IPS-NIHi11 (cell line): ENCODE measurements at regions not wholly inside any gene's neighbourhood (a gene's known extent, or its start where the extent isn't known, plus 50 kb on each side); places are given as distances from the start of the nearest gene placed in this dataset.
"Not testable (repeated sequence)": the region's sequence is repeated elsewhere in the genome, so short reads cannot be mapped to it uniquely, and the experiment has no call there.

Experiments used
- DNase-seq: peaks from one replicate; pipeline ENCODE4 v3.0.0; 2012; ENCODE audit warnings: mixed read lengths, low spot score

DNA sequence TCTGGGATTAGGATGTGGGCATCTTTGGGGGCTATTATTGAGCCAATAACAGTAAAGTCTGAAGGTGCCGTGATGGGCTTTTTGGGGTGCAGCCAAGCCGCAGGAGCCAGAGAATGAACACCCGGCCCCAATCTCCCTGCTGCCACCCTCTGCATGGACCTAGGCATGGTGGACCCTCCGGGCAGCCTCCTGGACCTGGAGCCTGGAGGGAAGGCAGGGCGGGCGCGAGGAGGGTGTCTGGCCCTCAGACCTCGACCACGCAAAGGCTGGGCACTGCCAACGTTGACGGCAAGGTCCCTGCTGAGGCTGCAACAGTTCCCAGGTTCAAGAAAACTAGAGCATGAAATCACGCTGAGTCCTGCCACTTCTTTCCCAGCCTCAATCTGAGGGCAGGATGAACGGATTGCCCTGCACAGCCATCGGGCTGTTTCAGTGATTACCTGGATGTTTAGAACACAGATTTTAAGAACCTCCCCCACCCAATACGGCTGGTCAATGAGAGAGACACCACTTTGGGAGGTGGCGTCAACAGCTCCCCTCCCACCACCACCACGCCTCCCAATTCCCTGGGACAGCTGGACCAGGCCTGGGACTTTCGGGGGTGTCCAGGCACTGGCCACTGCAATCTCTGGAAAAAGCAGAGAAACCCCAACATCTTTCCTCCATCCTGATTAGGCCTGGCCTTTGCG lies 147.4 kb downstream of the NPIPB11 start:
- not testable (repeated sequence) for DNase-seq

DNA sequence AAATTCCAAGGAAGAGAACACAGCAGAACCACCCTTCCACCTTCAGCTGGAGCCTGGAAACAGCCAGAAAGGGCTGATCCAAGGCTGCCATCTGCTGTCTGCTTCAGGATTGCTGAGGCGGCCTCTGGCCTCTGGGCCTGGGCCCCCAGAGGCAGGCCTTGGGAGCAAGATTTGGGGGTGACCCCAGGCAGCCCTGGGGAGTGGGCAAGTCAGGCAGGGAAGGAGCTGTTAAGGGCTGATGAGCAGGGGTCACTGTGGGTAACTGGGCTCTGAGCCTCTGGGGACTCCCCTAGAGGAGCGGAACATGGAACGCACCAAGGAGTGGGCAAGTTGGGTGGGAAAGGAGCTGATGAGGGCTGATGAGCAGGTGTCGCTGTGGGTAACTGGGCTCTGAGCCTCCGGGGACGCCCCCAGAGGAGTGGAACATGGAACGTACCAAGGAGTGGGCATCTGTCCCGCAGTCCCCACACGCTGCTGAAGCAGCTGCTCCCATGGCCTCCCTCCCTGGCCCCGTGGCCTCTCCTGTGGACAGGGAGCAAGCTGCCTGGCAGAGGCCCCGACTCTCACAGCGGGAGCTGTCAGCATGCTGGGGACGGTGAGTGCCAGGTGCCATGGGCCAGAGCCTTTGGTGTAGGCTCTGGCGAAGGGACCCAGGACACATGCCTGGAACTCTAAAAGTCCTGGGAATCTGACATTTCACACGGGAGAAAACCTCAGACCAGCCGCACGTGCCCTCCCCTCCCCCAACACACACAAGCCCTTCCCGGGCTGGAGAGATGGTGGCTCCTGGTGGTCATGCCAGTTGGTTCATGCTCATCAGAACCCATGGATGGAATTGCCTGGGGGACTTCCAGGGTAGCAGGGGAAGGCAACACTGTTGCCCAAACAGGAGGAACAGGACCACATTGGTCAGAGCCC lies 148.8 kb downstream of the NPIPB11 start:
- not testable (repeated sequence) for DNase-seq

DNA sequence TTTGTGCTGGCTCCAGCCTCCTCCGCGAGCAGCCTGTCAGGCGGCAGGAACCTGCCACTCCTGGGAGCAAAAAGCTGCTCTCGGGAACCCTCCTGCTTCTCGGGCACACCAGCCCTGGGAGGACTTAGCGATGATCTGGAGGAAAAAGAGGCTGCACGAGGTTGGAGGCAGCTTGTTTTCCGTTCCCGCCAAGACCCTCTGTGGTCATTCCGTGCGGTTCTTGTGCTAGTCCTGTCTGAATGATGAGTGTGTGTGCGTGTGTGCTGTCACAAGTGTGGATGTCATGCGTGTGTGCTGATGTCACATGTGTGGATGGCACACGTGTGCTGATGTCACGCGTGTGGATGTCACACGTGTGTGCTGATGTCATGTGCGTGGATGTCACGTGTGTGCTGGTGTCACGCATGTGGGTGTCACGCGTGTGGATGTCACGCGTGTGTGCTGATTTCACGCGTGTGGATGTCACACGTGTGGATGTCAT lies 150.0 kb downstream of the NPIPB11 start:
- DNase-seq, result no peak

DNA sequence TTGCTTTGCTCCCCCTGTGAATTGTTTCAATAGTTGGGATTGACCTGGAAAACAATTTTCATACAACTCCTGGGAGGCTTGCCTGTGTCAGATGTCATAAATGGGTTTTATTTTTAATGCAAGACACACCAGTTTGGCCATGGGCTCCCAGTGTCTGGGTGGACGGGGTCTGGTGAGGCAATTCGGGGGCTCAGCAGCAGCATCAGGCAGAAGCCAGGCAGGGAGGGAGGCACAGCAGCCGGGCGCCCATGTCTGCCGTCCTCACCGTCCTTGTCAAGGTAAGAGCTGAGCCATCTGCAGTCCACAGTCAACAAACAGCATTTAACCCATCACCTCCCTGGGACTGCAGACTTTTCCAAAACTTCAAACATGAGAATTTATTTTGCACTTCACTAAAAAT lies 150.6 kb downstream of the NPIPB11 start:
- DNase-seq, result not testable (repeated sequence)

DNA sequence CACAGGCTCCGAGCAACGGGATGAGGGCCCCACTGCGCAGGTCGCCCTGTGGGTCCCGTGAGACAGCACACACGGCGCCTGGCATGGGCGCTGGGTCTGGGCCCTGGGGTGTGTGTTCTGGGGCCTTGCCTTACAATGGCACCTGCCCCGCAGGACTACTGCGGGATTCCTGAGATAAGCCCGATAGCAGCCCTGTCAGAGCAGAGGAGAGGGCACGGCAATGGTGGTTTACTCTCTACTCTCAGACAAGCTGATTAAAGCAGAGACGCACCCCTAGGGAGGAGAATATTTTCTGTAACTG lies 151.1 kb downstream of the NPIPB11 start:
- DNase-seq, result not testable (repeated sequence)

DNA sequence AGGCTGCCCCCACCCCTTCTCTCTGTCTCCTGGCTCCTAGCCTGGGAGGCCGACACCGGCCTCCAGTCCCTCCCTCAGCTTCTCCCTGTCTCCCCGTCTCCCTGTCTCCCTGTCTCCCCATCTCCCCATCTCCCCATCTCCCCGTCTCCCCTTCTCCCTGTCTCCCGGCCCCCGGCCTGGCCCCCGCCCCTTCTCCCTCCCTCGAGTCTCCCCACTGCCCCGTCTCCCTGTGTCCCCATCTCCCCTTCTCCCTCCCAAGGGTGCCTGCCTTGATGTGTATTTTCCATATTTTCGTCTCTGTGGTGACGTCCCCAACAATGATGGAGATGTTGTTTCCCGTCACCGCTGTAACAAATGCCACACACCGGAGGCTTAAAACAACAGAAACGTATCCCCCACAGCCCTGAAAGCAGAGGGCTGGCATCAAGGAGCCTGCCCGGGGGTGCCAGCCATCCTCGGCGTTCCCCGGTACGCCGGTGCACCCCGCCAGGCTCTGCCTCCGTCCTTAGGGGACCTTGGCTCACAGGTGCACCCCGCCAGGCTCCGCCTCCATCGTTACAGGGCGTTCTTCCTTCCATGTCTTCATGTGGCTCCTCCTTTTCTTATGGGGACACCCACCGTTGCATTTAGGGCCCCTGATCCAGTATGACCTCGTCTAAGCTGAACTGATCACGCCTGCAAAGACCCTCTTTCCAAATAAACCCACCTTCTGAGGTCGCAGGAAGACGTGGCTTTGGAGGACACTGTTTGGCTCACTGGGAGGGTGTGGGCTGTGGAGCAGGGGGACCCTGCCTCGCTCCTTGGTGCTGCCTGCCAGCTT lies 151.6 kb downstream of the NPIPB11 start:
- no peak for DNase-seq

DNA sequence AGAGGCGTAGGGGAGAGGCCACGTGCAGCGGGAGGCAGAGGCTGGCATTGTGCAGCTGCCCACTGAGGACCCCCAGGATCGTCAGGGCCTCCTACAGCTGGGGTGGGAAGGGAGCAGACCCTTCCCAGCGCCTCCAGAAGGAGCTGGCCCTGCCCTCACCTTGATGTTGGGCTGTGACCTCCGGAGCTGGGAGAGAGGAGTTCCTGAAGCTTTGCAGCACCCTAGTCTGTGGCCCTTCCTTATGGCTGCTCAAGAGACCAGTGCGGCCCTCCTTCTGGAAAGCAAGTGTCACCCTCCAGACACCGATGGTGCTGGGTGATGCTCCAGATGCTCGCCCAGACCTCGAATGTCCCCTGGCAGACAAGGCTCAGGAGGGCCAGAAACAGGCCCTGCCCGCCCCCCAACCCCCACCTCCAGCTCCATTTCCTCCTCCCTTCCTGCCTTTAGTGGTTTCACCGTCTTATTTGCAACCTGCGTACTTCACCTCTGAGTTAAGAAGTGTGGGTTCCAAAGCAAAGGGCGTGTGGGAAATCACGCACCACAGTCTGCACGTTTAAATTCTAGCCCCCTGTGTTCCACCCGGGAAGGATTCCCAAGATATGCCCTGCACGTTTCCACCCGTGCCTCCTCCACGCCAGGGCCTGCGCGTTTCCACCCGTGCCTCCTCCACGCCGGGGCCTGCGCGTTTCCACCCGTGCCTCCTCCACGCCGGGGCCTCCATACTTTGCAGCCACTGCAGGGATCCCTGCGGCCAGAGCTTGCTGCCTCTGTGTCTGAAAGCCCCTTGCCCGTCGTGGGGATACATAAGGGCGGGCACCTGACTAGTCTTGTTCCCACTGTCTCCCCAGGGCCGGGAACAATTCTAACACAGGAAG lies 152.6 kb downstream of the NPIPB11 start:
- DNase-seq, result not testable (repeated sequence)

DNA sequence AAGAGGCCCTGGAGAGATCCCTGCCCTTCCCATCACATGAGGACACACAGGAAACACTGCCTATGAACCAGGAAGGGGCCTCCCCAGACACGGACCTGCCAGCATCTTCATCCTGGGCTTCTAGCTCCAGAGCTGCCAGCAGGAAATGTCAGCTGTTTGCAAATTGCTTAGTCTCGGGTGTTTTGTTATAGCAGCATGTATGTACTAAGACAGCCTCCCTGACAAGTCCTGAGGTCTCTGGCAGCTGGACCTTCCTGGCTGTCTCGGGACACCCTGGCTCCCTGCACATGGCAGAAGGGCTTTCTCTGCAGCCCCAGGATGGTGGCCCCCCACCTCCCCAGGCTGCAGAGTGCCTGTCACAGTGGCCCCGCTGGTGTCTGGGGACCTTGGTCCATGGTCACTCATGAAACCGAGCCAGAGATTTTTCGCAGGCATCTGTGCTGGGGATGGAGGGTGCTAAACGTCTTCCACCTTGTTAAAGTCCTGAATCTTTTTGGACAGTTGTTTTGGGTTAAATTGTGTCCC lies 153.4 kb downstream of the NPIPB11 start:
- not testable (repeated sequence) for DNase-seq

DNA sequence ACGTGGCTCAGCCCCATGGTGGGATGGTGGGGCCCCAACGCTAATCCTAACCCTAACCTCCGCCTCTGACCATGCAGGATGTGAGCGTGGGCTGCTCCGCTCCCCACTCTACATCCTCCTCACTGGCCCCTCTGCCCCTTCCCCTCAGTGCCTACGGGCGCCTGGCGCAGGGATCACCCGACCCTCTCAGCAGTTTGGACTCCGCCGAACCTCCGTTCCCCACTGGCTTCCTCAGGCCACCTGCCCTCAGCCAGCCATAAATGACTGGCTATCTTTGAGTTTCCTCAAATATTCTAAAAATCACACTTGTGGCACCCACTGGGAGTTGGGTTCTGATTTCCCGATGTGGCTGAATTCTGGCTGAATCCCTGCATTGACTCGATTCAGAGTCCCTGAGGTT lies 154.2 kb downstream of the NPIPB11 start:
- not testable (repeated sequence) for DNase-seq

DNA sequence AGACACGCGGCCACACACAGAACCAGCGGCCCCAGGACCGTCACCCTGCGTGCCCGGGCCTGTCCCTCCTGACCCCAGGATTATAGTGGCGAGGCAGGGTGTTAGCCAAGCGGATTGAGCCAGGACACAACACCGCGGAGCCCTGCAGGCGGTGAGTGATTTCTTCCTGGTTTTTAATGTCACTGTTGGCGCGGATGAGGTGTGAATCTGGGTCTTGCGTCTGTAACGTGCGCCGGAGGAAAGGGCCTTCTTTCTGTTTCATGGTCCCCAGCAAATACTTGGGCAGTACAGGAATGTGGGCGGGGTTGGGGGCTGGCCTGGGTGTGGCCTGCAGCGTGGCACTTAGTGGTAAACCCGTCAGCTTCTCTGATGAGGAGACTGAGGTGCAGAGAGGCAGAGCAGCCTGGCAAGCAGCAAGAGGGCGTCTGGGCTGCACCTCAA lies 154.9 kb downstream of the NPIPB11 start:
- not testable (repeated sequence) for DNase-seq

DNA sequence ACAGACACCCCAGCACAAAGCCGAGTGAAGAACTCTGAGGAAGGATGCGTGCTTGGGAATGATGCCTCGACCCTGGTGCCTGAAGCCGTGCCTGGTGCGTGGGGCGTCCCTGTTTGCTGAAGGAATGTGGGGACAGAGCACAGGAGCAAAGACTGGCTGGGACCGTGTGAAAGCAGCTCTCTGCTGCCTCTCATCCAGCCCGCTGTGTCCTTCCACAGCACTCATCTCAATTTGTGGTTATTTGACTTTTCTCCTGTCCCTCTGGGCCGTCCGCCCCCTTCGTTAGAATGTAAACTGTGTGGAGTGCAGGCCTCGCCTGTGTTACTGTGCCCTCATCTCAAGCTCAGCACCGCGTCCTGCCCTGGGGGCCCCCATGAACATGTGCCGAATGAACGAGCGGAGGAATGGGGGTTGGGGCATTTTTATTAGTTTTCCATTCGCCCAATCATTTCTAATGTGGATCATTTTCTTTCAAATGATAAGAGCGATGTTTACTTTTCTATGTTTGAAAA lies 155.5 kb downstream of the NPIPB11 start:
- DNase-seq, result not testable (repeated sequence)

DNA sequence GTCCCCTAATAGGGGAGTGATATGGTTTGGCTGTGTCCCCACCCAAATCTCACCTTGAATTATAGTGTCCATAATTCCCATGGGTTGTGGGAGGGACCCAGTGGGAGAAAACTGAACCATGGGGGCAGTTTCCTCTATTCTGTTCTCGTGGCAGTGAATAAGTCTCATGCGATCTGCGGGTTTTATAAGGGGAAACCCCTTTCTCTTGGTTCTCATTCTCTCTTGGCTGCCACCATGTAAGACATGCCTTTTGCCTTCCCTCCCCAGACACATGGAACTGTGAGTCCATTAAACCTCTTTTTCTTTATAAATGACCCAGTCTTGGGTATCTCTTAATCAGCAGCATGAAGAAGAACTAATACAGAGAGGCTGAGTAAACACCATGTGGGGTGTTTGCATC lies 156.0 kb downstream of the NPIPB11 start:
- not testable (repeated sequence) for DNase-seq

DNA sequence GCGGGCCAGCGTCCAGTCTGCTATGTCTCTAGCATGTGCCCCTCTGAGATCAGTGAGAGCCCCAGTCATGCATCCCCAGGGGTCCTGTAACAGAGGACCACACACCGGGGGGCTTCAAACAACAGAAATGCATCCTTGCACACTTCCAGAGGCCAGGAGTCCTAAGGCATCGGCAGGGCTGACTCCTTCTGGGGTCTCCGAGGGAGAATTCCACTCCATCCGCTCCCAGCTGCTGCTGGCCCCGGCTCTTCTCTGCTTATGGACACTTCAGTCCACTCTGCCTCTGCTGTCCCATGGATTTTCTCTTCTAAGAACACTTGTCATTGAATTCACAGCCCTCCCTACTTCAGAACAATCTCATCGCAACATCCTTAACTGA lies 157.6 kb downstream of the NPIPB11 start:
- not testable (repeated sequence) for DNase-seq

DNA sequence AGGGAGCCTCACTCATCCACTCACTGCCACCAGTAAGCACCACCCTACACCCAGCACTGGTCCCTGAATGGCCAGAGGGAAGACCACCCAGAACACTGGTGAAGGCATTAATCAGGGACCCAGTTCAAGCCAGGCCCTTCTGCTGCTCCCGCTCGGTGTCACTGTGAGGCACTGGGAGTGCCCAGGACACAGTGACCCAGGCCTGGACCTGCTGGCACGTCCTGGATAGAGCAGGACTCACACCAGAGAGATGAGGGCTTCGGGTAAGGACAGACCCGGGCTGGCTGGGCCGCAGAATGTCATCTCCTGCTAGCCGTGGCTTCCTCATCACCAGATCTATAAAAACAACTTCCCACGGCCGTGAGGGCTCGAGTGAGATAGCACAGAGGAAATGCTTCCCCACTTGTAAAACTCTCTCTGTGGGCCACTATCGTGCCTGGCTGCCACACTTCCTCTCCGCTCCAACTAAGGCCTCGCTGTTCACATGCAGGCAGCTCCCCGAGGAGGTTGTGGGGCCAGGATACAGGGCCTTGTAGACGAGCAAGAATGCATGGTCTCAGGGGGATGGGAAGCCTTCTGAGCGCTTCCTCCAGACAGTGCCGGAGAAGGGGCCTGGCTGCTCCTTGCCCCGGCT lies 158.1 kb downstream of the NPIPB11 start:
- not testable (repeated sequence) for DNase-seq

DNA sequence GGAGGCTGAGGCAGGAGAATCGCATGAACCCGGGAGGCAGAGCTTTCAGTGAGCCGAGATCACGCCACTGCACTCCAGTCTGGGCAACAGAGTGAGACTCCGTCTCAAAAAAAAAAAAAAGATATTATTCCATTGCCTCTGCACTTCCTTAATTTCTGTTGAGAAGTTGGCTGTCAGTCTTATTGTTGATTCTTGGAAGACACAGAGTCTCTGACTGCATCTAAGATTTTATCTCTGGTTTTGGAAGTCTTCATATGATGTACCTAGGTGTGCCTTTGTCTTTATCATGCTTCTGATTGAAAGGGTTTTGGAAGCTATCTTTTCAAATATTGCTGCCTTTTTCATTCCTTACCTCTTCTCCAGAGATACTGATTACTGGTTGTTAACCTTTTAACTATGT lies 160.4 kb downstream of the NPIPB11 start:
- not testable (repeated sequence) for DNase-seq

DNA sequence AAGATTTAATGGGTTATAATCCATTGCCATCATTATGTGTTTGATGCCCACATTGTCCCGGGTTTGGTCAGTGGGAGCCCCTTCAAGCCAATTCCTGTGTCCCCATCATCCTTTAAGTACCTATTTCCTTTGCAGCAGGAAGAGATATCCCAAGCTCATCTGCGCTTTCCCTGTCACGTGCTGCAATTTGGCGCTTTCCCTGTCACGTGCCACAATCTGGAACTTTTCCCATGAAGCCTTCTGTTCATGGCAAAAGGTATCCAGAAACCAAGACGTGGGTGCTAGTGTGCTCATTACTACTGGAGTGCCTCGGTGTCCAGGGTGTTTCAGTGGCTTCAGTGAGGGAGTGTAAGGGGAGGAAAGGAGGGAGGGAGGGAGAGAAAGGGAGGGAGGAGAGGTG lies 168.5 kb downstream of the NPIPB11 start:
- no peak for DNase-seq

DNA sequence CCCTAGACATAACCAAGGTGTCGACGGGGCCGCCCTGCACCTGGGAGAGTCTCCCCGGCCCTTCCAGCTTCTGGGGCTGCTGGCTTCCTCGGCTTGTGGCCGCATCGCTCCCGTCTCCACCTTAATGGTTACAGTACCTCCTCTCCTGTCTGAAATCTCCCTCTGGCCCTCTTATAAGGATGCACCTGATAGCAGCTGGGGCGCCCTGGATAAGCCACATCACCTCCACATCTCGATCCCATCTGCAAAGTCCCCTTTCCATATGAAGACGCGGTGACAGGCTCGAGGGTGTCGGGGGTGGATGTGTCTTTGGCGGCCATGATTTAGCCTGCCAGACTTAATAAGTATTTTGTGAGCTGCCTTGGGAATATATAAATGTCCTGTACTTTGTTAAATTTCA lies 169.0 kb downstream of the NPIPB11 start:
- not testable (repeated sequence) for DNase-seq

DNA sequence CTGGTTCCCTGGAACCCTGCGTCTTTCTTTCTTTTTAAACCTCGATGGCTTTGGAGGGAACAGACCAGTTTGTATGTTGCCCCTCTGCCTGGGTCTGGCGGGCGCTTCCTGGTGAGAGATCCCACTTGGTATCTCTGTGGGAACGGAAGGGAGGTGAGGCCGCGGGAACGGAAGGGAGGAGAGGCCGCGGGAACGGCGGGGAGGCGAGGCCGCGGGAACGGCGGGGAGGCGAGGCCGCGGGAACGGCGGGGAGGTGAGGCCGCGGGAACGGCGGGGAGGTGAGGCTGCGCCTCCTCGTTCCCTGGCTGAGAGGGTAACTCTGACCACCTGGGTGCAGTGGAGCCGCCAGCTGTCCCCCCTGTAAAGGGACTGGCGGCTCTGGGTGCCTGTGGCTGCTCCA lies 169.5 kb downstream of the NPIPB11 start:
- DNase-seq, result not testable (repeated sequence)

DNA sequence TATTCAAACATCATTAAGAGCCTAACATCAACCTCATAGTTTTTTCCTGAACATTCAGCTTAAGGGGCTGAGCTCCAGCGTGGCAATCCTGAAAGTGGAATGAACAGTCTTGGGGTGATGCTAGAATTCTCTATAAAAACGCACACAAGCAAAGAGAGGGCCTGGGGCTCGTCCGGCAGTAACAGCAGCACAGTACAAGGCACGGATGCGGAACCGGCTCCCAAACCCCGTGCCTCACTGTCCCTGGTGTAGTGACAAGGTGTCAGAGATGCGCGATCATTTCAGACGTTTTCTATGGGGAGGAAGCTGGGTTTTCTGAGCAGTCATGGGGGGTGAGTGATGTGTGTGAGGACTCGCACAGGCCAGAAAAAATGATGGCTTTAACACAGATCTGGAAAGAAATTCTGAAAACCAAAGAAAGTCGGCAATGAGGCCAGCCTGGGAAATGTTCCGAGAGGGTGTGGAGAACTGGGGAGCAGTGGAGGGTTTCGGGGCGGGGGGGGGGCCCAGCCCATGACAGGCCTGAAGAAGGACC lies 170.6 kb downstream of the NPIPB11 start:
- not testable (repeated sequence) for DNase-seq
